Left hindlimb (tissue), 1 donor: ENCODE measurements at regions not wholly inside any gene's neighbourhood (a gene's known extent, or its start where the extent isn't known, plus 50 kb on each side); places are given as distances from the start of the nearest gene placed in this dataset.
"Not testable (repeated sequence)": the region's sequence is repeated elsewhere in the genome, so short reads cannot be mapped to it uniquely, and the experiment has no call there.

Source experiments
- DNase-seq: peaks from one replicate; pipeline ENCODE4 v3.0.0-alpha.2; 2018

DNA sequence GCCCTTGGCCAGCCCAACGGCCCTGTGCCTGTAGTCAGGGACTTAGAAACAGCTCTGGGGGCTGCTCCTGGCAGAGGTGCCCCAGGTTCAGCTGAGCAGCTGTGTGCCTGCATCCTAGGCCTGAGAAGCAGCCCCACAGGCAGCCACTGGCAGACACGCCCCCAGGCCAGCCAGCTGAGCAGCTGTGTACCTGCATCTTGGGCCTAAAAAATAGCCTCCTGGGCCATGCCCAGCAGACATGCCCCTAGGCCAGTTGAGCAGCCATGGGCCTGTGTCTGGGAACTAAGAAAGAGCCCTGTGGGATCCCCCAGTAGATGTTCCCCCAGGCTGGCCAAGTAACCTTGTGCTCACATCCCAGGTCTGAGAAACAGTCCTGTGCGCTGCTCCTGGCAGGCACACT, 64.0 kb downstream of the TBR1 start:
- no peak for DNase-seq

DNA sequence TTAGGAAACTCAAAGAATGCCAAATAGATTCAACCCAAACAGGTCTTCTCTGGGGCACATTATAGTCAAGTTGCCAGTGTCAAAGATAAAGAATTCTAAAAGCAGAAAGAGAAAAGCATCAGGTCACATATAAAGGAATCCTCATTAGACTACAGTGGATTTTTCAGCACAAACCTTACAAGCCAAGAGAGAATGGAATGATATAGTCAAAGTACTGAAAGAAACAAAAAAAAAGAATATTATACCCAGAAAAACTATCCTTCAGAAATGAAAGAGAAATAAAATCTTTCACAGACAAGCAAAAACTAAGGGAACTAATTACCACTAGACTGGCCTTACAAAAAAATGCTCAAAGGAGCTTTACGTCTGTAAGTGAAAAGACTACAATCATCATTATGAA, 65.5 kb downstream of the TBR1 start:
- no peak for DNase-seq

GRCh38 chr2:161484061-161484460, 68.0 kb downstream of the TBR1 start:
- DNase-seq, result no peak

- DNase-seq, result no peak
Observed at GRCh38 chr2:161486111-161486510, 70.0 kb downstream of the TBR1 start.

DNA sequence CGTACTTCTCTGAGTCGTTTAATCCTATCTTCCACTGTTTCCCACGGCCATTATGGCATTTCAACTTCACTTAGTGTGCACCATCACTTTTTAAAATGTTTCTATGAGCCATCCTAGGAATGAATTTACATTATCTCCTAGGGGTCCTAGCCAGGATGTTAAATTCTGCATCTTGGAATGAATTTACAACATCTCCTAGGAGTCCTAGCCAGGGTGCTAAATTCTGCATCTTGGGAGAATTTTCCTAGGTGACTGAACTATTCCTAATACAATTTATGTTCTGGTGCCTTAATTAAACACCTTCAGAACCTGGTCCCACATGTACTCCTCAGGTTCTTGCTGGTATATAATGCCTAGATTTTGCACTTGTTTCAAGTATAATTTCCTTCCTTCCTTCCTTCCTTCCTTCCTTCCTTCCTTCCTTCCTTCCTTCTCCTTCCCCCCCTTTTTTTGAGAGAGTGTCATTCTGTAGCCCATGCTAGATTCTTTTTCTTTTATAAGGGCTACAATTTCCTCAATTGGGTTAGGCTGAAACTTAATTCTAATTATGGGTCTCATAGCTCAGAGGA, 72.1 kb downstream of the TBR1 start:
- no peak for DNase-seq

- DNase-seq, result no peak
Observed at GRCh38 chr2:161488879-161489278, 72.8 kb downstream of the TBR1 start.

DNA sequence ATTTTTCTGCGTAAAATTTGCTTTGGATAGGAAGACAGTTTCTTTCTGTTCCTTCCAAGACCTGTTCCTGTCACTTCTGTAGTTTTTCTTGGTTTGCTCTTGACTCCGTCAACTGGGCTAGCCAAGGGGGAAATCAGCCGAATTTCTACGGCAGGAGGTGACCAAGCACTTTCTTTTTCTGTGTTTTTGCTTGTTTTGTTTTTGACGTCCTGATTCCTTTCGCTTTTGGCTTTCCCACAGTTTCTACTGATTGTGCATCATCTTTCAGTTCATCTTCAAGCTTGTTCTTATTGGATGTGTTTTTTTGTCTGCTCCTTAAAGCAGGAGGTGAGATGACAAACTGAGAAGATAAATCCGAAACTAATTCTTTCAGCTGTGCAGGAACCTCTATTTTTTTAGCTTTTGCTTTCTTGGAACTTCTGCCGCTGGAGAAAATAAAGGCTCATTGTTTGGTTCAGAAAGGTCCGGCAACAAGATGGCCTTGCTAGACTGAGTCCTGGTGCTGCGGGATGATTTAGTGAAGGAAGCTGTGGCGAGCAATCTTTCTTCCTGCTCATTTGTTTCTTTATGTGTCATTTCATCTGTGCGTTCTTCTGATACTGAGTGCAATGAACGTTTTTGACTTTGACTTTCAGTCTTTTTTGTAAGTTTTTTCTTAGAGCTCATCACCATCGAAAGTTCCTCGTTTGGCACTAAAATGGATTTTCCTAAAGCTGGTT, 85.0 kb downstream of the TBR1 start:
- not testable (repeated sequence) for DNase-seq

GRCh38 chr2:161502279-161502678, 86.2 kb downstream of the TBR1 start:
- not testable (repeated sequence) for DNase-seq

- DNase-seq, result not testable (repeated sequence)
Observed at GRCh38 chr2:161504628-161505289, 88.7 kb downstream of the TBR1 start.

- DNase-seq, result not testable (repeated sequence)
Observed at GRCh38 chr2:161505466-161505865, 89.4 kb downstream of the TBR1 start.

- DNase-seq, result not testable (repeated sequence)
Observed at GRCh38 chr2:161513295-161514032, 97.4 kb downstream of the TBR1 start.

DNA sequence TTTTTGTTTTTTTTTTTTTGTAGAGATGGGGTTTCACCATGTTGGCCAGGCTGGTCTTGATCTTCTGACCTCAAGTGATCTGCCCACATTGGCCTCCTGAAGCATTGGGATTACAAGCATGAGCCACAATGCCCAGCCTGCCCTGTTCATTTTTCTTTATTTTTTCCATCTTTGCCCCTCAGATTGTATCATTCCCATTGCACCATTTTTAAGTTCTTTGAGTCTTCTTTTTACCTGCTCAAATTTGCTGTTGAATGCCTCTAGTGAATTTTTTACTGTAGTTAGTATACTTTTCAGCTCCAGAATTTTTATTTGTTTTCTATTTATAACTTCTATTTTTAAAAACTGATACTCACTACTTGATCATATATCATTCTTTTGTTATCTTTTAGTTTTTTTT, 101.4 kb upstream of the SLC4A10 start:
- no peak for DNase-seq

DNA sequence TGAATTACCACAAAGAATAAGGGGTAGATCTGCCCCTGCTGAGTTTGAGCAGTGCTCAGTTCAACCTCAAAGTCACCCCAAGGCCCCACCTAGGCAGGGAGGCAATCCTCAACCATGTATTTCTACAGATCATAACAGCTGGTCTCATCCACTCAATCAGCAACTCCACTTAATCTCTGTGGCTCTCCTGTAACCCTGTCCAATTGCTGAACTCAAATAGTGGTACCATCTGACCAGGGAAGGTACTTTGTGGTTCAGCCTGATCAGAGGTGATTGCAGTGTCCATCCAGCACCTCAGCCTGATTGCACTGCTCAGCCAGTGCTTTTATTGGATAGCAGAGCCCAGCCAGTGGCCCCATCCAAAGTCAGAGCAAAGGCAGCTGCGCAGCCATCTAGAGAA, 91.0 kb upstream of the SLC4A10 start:
- no peak for DNase-seq

- no peak for DNase-seq
Observed at GRCh38 chr2:161546635-161547034, 77.6 kb upstream of the SLC4A10 start.

DNA sequence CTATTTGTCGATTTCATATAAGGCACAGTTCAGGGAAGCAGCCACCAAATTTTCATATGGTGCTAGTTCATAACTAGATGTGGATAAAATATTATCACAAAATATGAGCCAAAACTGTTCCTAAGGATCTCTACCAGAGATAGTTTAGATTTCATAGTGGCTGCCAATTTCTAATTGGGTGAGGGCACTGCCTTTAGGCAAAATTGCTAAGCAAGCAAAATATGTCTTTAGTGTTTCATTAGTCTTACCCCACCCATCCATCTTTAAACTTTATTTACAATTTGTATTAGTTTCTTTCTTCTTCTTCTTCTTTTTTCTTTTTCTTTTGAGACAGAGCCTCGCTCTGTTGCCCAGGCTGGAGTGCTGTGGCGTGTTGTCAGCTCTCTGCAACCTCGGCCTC, 77.1 kb upstream of the SLC4A10 start:
- DNase-seq, result no peak

- DNase-seq, result no peak
Observed at GRCh38 chr2:161552015-161552414, 72.2 kb upstream of the SLC4A10 start.

- DNase-seq, result no peak
Observed at GRCh38 chr2:161555826-161556225, 68.4 kb upstream of the SLC4A10 start.

DNA sequence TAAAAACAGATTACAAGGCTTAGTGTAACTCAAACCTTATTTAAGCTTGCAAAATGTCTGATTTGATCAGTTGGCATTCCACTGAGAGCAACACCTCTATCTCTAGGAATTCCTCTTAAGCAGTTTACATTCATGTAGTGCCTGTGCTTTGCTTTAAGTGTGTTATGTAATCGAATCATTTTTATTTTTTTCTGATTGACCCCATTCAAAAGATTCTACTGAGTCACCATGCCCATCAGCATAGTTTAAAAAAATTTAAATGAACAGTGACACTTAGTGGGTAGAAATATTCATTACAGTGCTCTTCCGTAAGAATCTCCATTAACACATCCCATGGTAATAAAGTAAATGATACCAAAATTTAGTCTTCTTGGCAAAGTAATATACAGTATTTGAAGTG, 67.8 kb upstream of the SLC4A10 start:
- no peak for DNase-seq

GRCh38 chr2:161557538-161557937, 66.7 kb upstream of the SLC4A10 start:
- DNase-seq, result no peak

DNA sequence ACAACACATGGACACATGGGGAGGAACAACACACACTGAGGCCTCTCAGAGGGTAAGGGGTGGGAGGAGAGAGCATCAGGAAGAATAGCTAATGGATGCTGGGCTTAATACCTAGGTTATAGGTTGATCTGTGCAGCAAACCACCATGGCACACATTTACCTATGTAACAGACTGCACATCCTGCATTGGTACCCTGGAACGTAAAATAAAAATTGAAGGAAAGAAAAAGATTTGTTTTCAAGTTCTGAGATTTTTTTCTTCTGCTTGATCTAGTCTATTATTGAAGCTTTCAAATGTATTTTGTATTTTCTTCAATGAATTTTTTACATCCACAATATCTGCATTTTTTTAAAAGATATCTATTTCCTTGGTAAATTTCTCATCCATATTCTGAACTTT, 59.3 kb upstream of the SLC4A10 start:
- DNase-seq, result no peak

DNA sequence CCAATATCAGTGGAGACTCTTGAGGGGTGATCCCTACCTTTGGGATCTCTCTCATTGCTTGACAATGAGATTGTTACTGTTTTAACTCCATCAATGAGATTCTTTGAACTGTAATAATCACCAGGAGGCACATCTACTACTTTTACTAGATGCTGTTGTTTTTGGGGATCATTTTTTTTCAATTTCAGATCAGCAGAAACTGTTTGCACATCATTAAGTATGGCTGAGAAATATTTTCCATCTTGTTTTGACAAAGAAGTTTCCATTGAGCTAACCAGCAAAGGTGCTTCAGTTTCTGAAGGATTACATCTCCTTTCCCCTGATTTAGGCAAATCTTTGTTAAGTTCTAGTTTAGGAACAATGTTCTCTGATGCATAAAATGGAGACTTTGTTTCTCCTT, 54.8 kb upstream of the SLC4A10 start:
- DNase-seq, result no peak

DNA sequence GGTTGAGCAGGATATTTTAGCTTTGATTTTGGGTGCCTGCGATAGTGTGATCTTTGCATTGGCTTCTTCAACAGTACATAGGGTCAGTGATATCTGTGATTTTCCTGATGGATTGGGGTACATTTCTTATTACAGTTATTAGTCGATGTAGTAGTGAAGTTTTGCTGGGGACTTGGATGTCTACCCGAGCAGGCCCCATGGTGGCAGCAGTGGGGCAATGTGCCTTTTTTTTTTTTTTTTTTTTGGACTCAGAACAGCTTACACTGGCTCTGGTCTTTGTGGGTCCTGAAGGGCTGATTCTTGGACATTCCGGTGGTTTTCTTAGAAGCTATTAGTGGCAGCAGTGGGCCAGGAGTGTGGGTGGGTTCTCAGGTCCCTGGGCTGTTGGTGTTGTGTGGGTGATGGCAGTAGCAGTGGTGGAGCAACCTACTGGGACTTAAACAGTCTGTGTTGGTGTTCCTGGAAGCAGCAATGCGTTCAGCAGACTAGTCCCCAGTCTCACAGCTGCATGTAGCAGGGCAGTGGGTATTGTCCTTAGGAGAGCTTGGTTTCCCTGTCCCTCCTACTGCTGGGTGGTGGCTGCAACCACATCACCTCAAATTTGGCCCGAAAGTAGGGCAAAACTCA, 53.7 kb upstream of the SLC4A10 start:
- peak; percentile 59 for DNase-seq

- DNase-seq, result peak; percentile 50
Observed at GRCh38 chr2:161571051-161571429, 53.2 kb upstream of the SLC4A10 start.
